ENCODE measurements at regions not wholly inside any gene's neighbourhood (a gene's known extent, or its start where the extent isn't known, plus 50 kb on each side); places are given as distances from the start of the nearest gene placed in this dataset.

DNA sequence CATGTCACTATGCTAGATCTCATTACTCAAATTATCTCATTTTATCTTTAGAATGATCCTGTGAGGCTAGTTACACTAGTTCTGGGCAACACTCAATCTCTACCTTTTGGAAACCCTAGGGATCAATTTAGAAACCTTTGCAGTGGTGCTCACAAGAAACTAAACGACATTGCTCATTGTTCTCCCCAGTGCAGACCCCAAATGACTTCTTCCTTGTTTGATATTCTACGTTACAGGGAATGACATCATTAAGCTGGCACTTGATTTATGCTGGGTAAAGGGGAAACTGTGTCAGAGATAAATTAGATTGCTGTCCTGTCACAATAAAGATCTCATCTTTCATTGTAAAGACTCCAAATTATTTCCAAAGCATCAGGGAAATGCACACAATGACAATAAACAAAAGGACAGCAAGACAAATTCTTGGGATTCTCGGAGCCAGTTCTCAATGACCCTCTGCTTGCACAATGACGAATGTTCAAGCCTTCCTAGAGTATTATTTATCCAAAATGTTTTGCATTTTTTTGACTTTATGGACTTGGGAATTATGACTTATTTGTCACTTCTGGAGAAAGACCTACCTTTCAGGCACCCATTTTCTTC, 1121.8 kb upstream of the TENM4 start:
- DNase-seq = no peak

DNA sequence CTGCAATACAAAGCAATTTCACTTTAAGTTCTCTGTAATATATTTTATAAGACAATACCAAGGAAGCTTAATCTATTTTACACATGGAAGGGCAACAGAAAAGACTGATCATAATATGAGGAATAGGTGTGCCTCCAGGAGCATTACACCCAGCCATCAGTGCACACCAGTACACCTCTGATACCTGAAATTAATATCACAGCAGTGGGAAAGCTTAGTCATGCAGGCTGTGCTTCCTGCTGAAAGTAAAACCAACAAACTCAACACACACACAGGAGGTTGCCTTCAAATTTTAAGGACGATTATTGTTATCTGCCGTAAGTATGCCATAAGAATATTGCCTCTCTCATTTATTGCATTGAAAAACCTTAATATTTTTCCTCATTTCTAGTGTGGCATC, 1119.1 kb upstream of the TENM4 start:
- DNase-seq = no peak

DNA sequence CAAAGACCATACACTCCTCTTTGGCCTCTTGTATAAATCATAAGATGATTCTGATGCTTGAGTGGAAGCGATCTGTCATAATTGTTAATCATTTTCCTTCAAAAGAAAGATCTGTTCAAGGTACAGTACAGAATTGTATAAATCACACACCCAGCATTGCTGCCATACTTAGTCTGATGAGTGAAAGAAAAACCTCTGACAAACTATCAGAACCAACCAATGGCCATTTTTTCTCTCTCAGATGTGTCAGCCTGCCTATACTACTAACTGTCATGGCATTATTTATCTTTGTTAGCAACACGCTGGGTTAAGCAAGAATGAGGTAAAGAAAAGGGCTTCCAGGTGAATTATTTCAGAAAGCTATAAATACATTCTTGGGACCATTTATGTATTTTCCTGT, 1112.7 kb upstream of the TENM4 start:
- no peak for DNase-seq

DNA sequence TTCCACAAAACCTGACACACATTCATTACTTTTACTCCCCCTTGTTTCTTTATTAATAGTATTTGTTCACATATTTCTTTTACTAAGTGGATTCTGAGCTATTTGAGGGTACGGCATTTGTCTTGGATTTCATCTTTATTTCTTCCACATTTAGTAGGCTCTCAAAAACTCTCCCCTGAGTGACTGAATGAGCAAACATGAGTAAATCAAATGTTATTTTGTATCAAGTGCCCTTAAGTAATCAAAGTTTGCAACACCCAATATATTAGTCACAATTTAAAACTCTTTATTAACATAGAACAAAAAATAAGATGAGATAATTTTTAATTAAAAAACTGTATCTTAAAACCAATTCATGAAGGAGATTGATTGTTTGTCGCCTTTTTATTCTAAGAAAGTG, 1101.9 kb upstream of the TENM4 start:
- no peak for DNase-seq

DNA sequence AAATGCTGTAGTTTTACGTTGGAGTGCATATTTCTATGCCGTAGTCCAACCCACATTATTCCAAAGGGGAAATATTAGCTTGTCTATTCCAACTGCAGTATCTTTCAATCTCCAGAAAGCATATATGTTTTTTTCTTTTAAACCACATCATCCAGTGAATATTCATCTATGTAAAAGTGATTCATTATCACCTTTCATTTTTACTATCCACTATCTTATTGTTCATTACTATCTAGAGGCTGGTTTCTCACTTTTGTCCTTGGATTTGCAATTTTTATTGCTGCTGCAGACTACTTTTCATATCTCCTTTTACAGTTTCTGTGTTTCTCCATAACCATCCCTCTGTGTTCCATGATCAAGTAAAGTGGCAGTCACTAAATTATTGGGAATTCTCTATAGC, 1097.2 kb upstream of the TENM4 start:
- DNase-seq = no peak

DNA sequence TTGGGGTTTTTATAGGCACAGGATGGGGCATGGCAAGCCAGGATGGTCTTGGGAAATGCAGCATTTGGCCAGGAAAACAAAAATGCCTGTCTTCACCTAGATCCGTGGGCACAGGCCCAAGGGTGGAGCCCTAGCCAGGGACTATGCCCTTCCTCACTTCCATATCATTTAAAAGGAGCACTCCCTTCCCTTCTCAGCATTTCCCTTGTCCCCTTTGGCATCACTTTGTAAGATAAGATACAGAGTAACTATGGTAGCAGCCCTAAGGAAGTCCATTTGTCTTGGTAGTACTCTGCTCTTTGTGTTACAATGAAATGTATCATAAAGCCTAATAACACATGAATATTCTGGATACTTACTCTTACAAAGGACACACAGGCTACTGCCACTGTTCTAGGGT, 1092.6 kb upstream of the TENM4 start:
- DNase-seq = no peak

DNA sequence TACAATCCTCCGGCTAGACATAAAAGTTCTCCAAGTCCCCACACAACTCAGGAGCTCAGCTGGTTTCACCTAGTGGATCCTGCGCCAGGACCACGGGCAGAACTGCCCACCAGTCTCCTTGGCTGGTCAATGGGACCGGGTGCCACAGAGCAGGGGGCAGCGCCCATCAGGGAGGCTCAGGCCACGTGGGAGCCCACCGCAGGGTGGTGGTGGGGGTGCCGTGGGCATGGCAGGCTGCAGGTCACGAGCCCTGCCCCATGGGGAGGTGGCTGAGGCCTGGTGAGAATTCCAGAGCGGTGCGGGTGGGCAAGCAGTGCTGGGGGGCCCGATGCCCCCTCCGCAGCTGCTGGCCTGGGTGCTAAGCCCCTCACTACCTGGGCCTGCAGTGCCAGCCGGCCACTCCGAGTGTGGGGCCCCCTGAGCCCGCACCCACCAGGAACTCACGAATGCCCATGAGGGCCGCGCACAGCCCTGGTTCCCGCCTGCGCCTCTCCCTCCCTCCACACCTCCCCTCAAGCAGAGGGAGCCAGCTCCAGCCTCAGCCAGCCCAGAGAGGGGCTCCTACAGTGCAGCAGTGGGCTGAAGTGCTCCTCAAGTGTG, 1091.9 kb upstream of the TENM4 start:
- no peak for DNase-seq

DNA sequence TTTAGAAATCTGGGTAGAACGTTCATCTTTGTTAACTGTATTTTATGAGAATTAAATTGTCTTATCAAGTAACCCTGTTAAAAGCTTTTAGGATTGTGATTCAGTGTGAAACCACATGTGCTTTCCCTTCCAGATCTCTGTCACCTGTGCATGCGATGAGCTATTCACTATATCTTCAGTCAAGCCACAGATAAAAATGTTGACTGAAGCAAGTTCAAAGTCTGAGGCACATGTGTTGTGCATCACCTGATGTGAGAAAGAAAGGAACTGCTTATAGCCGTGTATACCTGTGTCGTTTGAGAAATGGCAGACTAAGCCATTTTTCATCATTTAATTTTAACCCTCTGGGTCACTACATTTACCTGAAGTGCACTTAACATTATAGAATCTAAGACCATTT, 1088.9 kb upstream of the TENM4 start:
- no peak for DNase-seq

DNA sequence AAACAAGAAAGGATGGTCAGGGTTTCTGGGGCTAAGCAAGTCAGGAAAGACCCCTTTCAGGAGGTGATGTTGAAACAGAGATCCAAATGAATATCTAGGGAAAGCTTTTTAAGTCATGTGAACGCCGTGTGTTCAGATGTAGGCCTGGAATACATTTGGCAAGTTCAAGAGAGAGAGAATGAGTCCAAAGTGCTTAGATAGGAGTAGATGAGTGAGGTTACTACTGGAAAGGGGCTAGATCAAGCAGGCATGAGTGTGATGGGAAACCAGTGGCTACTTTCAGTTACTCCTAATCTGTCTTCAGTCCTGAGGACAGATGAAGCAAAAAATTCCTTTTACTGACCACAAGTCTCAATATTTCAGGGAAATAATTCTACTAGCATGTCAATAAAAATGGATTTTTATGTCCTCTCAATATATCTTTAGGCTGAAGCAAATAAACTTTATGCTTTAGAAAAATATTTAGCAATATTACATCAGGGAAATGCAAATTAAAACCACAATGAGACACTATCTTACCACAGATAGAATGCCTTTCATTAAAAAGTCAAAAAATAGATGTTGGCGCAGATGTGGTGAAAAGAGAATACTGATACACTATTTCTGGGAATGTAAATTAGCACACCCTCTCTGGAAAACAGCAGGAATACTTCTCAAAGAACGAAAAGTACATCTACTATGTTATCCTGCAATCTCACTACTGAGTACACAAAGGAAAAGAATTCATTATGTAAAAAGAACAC, 1085.0 kb upstream of the TENM4 start:
- no peak for DNase-seq

DNA sequence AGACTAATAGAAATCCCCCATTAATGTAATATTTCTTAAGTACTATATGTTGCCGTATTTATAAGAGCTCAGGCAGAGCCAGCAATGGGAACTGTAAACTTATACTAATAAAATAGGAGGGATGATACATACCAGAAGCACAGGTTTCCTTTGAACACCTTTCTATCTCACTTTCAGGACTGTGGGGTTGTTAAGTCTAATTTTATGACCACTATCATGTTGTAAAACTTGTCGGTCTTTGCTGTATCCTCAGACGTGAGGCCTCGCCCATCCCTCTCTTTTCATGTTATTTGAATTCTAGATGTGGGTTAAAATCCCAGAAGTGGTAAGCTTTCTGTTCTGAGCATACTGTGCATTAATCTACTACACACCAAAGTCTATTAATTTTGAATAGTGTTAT, 1083.5 kb upstream of the TENM4 start:
- no peak for DNase-seq

DNA sequence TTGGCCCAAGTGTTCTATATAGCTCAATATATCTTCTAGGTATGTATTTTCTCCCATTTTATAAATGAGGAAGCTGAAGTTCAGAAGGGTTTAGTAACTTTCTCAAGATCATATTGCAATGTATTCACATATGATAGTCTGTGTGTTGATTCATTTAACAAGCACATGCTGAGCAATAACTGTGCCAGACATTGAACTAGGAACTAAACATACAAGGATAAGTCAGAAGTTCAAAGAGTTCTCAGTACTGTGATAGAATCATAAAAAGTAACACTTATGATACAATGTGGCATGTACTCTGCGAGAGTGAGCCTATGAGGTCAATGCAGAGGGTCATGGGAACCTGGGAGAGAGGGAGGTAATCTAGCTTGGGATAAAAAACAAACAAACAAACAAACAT, 1082.2 kb upstream of the TENM4 start:
- no peak for DNase-seq

DNA sequence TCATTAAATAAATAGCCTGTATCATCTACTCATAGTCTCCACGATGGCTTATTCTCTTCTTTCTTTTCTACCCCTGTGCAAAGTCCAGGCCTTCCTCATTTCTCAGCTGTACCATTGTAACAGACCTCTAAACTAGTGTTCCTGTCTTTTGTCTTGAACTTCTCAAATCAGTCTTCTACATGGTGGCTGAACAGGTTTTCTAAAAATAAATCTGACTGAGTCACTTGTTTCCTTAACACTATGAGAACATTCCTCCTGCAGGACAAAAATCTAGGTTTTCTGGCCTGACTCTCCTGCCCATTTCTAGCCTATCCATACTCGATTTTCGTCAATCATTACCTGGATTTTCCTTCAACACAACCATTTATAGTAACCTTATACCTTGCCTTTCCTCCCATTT, 1080.8 kb upstream of the TENM4 start:
- DNase-seq = no peak

DNA sequence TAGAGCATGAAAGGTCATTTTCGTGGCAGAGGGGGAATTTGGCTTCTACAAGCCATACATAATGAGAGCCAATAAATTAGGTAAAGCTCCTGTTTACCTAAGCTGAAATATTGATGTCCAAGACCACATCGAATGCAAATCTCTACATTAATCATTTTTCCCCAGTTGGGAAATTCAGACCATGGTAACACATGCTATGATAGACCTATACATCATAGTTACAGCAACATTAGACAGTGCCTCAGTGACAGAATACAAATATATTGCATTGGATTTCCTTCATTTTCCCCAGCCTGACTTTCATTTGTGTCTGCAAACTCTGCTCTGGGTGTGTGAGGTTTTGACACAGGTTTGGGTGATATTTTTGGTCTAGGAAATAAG, 1079.7 kb upstream of the TENM4 start:
- no peak for DNase-seq

DNA sequence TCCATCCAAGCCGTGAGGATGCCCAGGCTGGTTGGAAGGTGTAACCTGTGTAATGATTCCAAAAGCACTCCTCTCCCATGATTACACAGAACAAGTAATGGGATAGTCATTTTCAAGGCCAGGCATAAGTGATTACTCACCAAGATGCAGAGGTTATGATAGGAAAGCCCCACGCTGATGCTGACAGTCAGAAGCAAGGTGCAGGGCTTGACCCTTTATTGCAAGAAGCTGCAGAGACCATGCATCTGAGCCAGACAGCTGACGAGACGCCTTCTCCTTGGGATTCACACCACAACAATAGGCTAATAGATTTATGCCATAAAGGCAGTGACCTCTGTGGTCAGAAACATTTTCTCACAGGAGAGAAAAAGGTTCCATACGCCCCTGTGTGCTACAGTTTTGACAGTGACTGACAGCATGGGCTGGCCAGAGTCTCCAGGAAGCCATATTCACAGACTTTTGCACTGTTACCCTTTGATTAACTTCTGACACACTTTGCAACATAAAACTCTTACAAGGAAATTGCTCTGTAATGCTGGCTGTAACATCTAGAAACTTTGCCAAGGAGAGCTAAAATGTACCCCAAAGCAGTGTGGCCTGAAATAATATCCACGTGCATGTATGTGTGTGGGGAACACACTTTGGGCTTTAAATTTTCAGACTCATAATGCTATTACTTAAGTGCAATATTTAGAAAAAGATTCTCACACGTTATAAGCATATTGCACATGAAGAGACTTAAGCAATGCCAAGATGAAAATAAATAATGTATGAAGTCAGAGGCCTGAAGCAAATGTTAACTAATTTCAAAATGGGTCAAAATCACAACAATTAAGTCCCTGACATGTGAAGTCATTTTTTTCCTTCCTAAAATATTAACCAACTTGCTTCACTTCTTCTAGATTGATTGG, 1079.0 kb upstream of the TENM4 start:
- no peak for DNase-seq

DNA sequence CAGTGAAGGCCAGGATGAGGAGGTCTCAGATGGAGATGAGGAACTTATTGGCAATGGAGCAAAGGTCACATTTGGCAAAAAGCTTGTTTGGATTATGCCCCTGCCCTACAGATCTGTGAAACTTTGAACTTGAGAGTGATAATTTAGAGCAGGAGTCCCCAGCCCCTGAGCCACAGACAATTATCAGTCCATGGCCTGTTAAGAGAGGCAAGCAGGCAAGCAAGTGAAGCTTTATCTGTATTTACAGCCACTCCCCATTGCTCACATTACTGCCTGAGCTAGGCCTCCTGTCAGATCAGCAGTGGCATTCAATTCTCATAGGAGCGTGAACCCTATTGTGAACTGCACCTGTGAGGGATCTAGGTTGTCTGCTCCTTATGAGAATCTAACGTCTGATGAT, 1076.9 kb upstream of the TENM4 start:
- no peak for DNase-seq

DNA sequence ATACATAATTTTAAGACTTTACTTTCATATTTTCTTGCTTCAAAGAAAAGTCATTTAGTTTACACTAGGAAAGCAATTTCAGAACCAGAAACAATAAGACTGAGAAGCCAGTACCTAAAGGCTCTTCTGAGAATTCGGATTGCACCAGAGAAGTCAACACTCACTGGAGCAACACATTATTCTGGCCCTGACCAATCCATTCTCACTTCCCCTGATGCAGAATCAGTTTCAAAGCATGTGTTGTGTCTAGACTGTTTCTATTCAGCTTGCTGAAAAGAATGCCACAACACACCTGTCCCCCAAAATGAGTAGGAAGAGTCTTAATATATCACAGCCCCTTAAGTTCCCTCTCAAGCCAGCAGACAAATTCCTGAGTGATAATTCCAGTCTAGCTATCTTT, 1074.3 kb upstream of the TENM4 start:
- DNase-seq = no peak

DNA sequence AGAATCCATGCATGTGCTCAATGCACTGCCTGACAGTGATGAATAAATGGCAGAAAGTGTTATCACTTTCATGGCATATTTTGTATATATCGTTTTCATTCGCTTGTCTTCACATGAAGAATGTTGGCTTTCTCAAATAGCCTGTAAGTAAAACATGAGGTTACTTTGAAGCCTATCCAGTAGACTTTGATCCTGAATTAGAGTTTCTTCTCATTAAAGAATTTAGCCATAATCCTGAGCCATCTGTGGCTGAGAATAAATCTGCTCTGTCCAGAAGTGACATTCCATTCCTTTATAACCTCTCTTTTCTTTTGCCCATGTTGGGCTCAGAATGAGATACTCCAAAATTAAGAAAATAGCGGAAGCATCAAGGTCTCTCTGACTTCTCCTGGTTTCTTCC, 1071.7 kb upstream of the TENM4 start:
- no peak for DNase-seq

DNA sequence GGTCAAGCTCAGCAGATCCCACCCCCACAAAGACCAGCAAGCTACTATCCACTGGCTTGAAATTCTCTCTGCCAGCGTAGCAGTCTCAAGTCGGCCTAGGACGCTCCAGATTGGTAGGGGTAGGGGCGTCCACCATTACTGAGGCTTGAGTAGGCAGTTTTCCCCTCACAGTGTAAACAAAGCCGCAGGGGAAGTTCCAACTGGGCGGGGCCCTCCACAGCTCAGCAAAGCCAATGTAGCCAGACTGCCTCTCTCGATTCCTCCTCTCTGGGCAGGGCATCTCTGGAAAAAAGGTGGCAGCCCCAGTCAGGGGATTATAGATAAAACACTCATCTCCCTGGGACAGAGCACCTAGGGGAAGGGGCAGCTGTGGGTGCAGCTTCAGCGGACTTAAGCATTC, 1064.9 kb upstream of the TENM4 start:
- DNase-seq = no peak

DNA sequence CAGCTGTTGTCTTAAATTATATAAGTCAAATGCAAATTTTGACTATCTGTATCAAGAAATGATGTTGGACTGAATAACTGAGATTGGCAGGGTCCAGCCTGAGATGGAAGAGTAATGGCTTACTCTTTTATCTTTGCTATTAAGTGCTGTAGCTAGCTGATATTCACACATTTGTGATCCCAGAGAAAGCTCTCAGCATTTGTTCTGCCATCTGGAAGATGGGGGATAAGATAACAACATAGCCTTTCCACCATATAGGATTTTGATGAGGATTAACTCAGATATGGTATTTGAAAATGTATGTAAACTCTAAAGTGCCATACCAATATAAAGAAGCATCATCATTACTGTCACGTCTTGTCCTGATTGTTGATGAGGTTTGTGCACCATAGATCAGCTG, 1063.2 kb upstream of the TENM4 start:
- DNase-seq = no peak

DNA sequence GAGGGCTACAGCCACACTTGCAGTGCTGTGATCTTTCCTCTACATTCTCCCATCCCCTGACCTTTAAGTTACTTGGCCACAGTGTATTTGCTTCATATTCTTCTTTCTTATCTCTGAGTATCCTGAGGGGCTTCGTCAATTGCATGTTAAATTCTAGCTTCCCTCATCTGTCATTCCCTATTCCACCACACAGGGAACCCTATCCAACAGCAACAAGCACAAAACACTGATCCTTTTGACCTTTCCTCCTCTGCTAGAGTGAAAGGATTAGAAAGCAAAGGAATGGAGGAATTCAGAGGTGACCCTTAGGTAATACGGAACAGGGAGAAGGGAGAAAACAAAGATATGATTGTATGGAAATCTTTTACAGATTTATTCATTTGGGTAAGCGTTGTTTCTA, 1061.7 kb upstream of the TENM4 start:
- DNase-seq = no peak

DNA sequence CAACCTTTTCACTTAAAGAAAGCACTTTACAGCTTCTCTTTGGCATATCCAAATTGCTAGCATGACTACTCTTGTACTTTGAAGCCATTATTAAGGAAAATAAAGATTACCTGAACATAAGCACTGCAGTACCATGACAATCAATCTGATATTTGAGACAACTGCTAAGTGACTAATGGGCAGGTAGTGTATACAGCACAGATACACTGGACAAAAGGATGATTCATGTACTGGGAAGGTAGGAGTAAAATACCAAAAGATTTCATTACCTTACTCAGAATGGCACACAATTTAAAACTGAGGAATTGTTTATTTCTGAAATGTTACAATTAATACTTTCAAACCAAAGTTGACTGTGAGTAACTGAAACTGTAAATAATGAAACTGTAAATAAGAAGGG, 1054.3 kb upstream of the TENM4 start:
- no peak for DNase-seq

DNA sequence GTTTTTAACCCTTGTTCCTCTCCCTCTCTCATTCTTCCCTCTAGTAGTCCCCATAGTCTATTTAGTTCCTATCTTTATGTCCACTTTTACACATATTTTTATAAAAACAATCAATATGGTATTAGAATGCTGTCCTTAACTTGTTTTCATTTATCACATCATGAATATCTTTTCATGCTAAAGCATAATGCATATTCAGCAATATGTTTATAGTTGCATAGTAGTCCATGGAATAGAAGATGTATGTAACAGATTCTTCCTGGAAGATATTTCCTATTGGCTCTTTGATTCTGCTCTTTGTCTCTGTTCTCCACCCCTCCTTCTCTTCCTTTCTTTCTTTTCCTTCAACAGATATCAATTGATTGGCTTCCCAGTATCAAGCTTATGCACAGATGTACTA, 1047.1 kb upstream of the TENM4 start:
- DNase-seq = no peak

DNA sequence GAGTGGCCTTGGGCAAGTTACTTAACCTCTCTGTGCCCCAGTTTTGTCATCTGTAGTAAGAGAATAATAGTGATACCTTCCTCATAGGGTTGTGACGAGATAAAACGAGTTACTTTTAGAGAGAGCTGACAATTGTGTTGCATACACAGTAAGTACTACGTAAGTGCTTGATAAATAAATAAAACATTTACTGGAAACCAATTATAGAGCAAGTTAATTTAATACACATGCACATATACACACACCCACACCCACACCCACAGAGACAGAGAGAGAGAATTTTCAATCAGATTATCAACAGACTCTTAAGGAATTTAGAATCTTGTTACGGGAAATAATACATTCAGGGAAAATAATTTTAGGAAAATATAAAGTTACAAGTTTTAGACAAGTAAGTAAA, 1045.8 kb upstream of the TENM4 start:
- DNase-seq = no peak
